Mucosa of rectum (tissue), 2 donors: ENCODE measurements at regions not wholly inside any gene's neighbourhood (a gene's known extent, or its start where the extent isn't known, plus 50 kb on each side); places are given as distances from the start of the nearest gene placed in this dataset.
"Not testable (repeated sequence)": the region's sequence is repeated elsewhere in the genome, so short reads cannot be mapped to it uniquely, and the experiment has no call there.

Experiments
- H3K27ac ChIP-seq, 2 donors: one replicate each; pipeline ENCODE4 v1.7.0; 2013; ENCODE audit warnings: inconsistent platforms in 2 of 2, low read depth in 2 of 2, low read length in 2 of 2
- H3K27me3 ChIP-seq, 2 donors: one replicate each; pipeline ENCODE4 v1.7.0; 2013; ENCODE audit warnings: low read length in 2 of 2; ENCODE audit not compliant: control insufficient read depth in 2 of 2, insufficient read depth in 2 of 2
- H3K36me3 ChIP-seq, 2 donors: one replicate each; pipeline ENCODE4 v1.7.0; 2013; ENCODE audit warnings: low read length in 2 of 2; ENCODE audit not compliant: control insufficient read depth in 2 of 2, insufficient read depth in 2 of 2
- H3K4me1 ChIP-seq, 2 donors: one replicate each; pipeline ENCODE4 v1.7.0; 2013; ENCODE audit warnings: low read length in 2 of 2, mild to moderate bottlenecking in 1 of 2; ENCODE audit not compliant: control insufficient read depth in 2 of 2, insufficient read depth in 2 of 2
- H3K4me3 ChIP-seq, 2 donors: one replicate each; pipeline ENCODE4 v1.7.0; 2013; ENCODE audit warnings: low read length in 2 of 2
- H3K9ac ChIP-seq, 2 donors: one replicate each; pipeline ENCODE4 v1.7.0; 2013; ENCODE audit warnings: low read length in 2 of 2, low read depth in 1 of 2, mild to moderate bottlenecking in 1 of 2
- H3K9me3 ChIP-seq, 2 donors: one replicate each; pipeline ENCODE4 v1.7.0; 2013; ENCODE audit warnings: low read length in 2 of 2; ENCODE audit not compliant: control insufficient read depth in 2 of 2
- donor health status: healthy.
- donor health status: Normal muscosa, but diverticular disease.

DNA sequence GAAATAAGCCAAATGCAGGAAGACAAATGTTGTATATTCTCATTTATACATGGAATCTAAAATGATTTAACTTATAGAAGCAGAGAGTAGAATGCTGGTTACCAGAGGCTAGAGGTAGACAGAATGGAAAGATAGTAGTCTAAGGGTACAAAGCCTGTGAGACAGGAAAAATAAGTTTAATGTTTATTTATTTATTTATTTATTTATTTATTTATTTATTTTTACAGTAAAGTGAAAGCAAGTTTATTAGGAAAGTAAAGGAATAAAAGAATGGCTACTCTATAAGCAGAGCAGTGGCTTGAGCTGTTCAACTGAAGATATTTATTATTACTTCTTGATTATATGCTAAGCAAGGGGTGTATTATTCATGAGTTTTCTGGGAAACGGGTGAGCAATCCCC, 203.2 kb downstream of the LAS1L start:
- Histone ChIP-seq H3K4me3 (no peak overlapping the region), H3K36me3 (no peaks in the 10 kb centered on the region), H3K27ac (no peak overlapping the region), H3K9me3 (peaks cover 0 to 3% of the 10 kb centered on the region in 2 donors), H3K4me1 (no peaks in the 10 kb centered on the region), H3K9ac (no peak overlapping the region), H3K27me3 (no peaks in the 10 kb centered on the region)

- no peak overlapping the region for H3K9ac ChIP-seq
- no peak overlapping the region for H3K4me3 ChIP-seq
- H3K27ac ChIP-seq, result no peak overlapping the region
- H3K36me3 ChIP-seq, result no peaks in the 10 kb centered on the region
- no peaks in the 10 kb centered on the region for H3K27me3 ChIP-seq
- peaks cover 0 to 3% of the 10 kb centered on the region in 2 donors for H3K9me3 ChIP-seq
- H3K4me1 ChIP-seq, result no peaks in the 10 kb centered on the region
These were observed 234.3 kb downstream of the LAS1L start for GRCh38 chrX:65300104-65300809.

GRCh38 chrX:65282905-65283304, 251.7 kb downstream of the LAS1L start:
- H3K4me3 ChIP-seq, H3K9ac ChIP-seq, H3K27ac ChIP-seq, H3K36me3 ChIP-seq, H3K27me3 ChIP-seq, H3K4me1 ChIP-seq, H3K9me3 ChIP-seq: not testable (repeated sequence)

DNA sequence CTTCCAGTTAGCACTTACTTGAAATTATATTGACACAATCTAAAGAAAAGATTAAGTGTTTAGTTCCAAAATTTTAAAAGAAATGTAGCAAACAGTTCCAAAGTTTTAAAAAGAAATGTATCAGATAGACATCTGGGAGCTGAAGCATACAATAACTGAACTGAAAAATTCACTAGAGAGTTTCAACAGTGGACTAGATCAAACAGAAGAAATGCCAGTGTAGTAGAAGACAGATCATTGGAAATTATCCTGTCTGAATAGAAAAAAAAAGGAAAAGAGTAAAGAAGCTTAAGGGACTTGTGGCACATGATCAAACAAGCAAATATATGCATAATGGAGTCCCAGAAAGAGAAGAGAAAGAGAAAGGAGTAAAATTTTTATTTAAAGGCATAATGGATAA, 261.4 kb downstream of the LAS1L start:
- no peak overlapping the region for H3K9ac ChIP-seq
- no peaks in the 10 kb centered on the region for H3K4me1 ChIP-seq
- H3K27me3 ChIP-seq, result no peaks in the 10 kb centered on the region
- H3K27ac ChIP-seq, result no peak overlapping the region
- no peak overlapping the region for H3K4me3 ChIP-seq
- H3K36me3 ChIP-seq, result no peaks in the 10 kb centered on the region
- H3K9me3 ChIP-seq, result peaks cover 11 to 14% of the 10 kb centered on the region in 2 donors

GRCh38 chrX:65266482-65266881, 268.1 kb downstream of the LAS1L start:
- Histone ChIP-seq H3K9me3 (peaks cover 3% of the 10 kb centered on the region in 2 donors), H3K27me3 (no peaks in the 10 kb centered on the region), H3K36me3 (no peaks in the 10 kb centered on the region), H3K4me3 (no peak overlapping the region), H3K9ac (no peak overlapping the region), H3K27ac (no peak overlapping the region), H3K4me1 (no peaks in the 10 kb centered on the region)

DNA sequence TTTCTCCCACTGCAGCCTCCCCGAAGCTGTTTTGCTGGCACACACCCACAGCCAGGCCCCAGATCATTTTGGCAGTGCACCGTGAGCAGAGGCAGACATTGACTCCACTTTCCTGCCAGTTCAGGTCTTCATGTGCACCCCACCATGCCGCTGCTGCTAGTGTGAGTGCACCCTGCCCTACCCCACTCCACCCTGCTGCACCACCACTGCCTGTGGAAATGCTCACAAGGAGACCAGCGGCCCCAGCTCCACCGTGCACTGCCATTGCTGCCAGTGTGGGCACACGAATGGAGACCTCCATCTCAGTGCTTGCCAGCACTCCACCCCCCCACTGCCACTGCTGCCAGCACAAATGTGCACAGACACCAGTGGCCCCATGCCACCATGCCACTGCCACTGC, 277.6 kb upstream of the ZC4H2 start:
- Histone ChIP-seq H3K9me3 (no peaks in the 10 kb centered on the region), H3K27ac (no peak overlapping the region), H3K4me1 (no peaks in the 10 kb centered on the region), H3K9ac (no peak overlapping the region), H3K27me3 (peaks cover 0 to 2% of the 10 kb centered on the region in 2 donors), H3K36me3 (no peaks in the 10 kb centered on the region), H3K4me3 (no peak overlapping the region)

DNA sequence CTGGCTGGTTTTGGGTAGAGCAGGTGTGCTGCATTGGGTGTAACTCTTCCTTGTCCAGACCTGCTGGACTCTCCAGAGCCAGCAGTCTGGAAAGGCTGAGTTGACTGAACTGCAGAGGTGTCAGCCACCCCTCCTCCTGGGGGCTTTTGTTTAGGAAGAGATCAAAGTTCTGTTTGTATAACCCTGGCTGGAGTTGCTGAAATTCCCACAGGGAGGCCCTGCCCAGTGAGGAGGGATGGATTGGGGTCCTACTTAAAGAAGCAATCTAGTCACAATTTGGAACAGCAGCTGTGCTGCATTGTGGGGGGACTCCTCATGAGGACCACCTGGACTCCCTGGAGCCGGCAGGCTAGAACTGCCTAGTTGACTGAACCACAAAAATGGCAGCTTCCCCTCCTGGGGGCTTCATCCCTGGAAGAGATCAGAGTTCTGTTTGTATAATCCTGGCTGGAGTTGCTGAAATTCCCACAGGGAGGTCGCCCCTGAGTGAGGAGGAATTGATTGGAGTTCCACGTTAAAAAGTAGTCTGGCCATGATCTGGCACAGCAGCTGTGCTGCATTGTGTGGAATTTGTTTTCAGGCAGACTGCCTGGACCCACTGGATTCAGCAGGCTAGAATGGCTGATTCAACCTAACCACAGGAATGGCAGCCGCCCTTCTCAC, 264.9 kb upstream of the ZC4H2 start:
- H3K9ac ChIP-seq, result no peak overlapping the region
- H3K36me3 ChIP-seq, result no peaks in the 10 kb centered on the region
- no peak overlapping the region for H3K4me3 ChIP-seq
- H3K27ac ChIP-seq, result no peak overlapping the region
- H3K9me3 ChIP-seq, result no peaks in the 10 kb centered on the region
- no peaks in the 10 kb centered on the region for H3K27me3 ChIP-seq
- H3K4me1 ChIP-seq, result no peaks in the 10 kb centered on the region

DNA sequence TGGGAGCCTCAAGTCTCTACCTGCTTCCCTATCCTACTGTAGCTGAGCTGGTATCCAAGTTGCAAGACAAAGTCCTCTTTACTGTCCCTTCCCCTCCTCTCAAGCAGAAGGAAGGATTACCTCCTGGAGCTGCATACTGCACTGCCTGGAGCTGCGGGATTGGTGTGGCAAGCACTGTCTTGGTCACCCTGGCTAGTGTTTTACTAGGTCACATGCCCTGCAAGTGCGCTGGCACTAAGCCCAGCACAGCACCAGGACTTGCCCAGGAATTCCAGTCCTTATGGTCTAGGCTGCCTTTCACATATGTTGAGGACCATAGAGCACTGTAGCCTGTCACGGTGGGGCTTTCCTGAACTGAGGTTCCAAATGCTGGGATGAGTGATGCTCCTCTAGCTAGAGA, 227.3 kb upstream of the ZC4H2 start:
- Histone ChIP-seq H3K4me1 (peaks cover 0 to 4% of the 10 kb centered on the region in 2 donors), H3K36me3 (no peaks in the 10 kb centered on the region), H3K9ac (no peak overlapping the region), H3K9me3 (no peaks in the 10 kb centered on the region), H3K27me3 (no peaks in the 10 kb centered on the region), H3K27ac (no peak overlapping the region), H3K4me3 (no peak overlapping the region)

GRCh38 chrX:65196758-65197360, 220.6 kb upstream of the ZC4H2 start:
- Histone ChIP-seq H3K4me3 (peak overlapping the region; percentile 36 to 71), H3K4me1 (peaks cover 8 to 15% of the 10 kb centered on the region in 2 donors), H3K27ac (peak overlapping the region; percentile 75 to 77), H3K27me3 (no peaks in the 10 kb centered on the region), H3K9ac (peak overlapping the region in 1 of 2 donors; percentile 14), H3K9me3 (no peaks in the 10 kb centered on the region), H3K36me3 (no peaks in the 10 kb centered on the region)

- no peaks in the 10 kb centered on the region for H3K9me3 ChIP-seq
- no peaks in the 10 kb centered on the region for H3K27me3 ChIP-seq
- peaks cover 8 to 15% of the 10 kb centered on the region in 2 donors for H3K4me1 ChIP-seq
- peak overlapping the region; percentile 75 to 77 for H3K27ac ChIP-seq
- H3K4me3 ChIP-seq, result peak overlapping the region in 1 of 2 donors; percentile 71
- H3K9ac ChIP-seq, result no peak overlapping the region
- no peaks in the 10 kb centered on the region for H3K36me3 ChIP-seq
These were observed 219.4 kb upstream of the ZC4H2 start for GRCh38 chrX:65195621-65196020.
